ENCODE measurements at regions not wholly inside any gene's neighbourhood (a gene's known extent, or its start where the extent isn't known, plus 50 kb on each side); places are given as distances from the start of the nearest gene placed in this dataset.

DNA sequence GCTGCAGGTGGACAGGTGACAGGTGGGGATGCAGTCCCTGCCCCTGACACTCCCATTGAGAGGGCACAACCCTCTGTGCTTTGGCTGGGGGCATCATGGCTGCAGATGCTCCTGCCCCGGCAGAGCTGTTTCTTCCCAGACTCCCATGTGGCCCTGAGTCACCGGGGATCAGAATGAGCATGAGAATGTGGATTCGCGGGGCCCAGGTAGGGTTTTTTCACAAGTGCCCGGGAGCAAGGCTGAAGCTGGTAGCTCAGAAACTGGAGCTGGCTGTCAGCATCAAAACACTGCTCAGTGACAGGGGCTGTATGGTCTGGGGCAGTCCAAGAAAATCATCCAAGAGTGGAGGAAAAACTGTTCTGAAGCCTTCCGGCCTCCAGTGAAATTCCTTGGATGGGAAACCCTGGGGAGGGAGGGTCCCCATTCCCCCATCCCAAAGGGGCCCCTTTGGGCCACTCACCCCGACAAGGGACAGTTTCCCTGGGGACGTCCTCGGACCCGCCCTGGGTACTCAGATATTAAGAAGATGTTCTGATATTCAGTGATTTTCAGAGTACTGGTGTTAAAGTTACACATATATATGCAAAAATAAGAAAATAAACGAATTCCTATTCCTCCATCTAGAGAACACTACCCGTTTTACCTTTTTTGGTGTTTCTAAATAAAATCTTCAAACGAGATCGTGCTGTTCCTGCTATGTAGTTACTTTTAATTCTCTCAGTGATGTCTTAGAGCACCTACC, 120.1 kb upstream of the LPCAT1 start:
- Histone ChIP-seq H4K20me1 (ENCODE audit: insufficient read depth) (no peaks in the 10 kb centered on the region), H3K9me2 (ENCODE audit: insufficient read depth) (no peaks in the 10 kb centered on the region), H3K4me1 (ENCODE audit: insufficient read depth) (peaks cover 6% of the 10 kb centered on the region; the same call in 1 of the 2 replicates), H2AFZ (no peak overlapping the region), H3F3A (ENCODE audit: insufficient read depth) (peaks cover 12% of the 10 kb centered on the region), H3K4me2 (ENCODE audit: unreplicated experiment) (no peak overlapping the region), H3K9ac (no peak overlapping the region), H3K79me2 (ENCODE audit: insufficient read depth) (no peaks in the 10 kb centered on the region), H3K27ac (no peak overlapping the region), H3K9me3 (ENCODE audit: low read depth) (no peaks in the 10 kb centered on the region), H3K36me3 (ENCODE audit: low read depth) (no peaks in the 10 kb centered on the region), H3K4me3 (no peak overlapping the region), H3K27me3 (replicated peaks; ENCODE audit: insufficient read depth) (peaks cover 11% of the 10 kb centered on the region)
- peak; percentile 37 for DNase-seq
- no peak for TF ChIP-seq EZH2 (IDR thresholded peaks at IDR 0.05; ENCODE audit: insufficient read depth, poor library complexity, severe bottlenecking)
- TF ChIP-seq EZH2phosphoT487 (IDR thresholded peaks at IDR 0.05; ENCODE audit: insufficient read depth, low read depth): peak; percentile 64; the same call in 1 of the 2 replicates
- in situ Hi-C loops (cut with MboI): loop anchor here (10.0 to 25.0 kb wide), 2 partner anchors 469 to 707 kb away; no protein-coding TSS in a partner anchor
- 24 to 25% methylated on average over 14 of the region's 14 CpGs for WGBS, 2 experiments (ENCODE audit: low coverage in 1 of 2, low lambda C conversion rate in 2 of 2, missing lambda C conversion rate in 2 of 2)

DNA sequence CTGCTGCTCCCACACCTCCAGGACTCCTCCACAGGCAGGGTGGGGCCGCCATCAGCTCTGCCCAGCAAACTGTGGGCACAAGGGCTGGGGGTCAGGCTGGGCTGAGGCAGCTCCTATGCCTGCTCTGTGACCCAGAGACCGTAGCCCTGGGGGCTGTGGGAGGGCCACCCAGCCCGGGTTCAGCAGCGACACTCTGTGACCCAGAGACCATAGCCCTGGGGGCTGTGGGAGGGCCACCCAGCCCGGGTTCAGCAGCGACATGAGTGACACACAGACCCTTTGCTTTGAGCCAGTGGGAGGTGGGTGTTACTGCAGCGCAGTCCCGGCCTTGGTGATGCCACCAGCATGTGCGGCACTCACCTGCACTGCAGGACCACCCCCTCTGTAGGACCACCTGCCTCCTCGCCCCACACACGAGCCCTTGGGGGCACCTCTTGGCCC, 118.9 kb upstream of the LPCAT1 start:
- WGBS, 2 experiments (ENCODE audit: low coverage in 1 of 2, low lambda C conversion rate in 2 of 2, missing lambda C conversion rate in 2 of 2): 62 to 64% methylated on average over 9 to 11 of the region's 11 CpGs
- H3K9ac ChIP-seq: no peak overlapping the region
- TF ChIP-seq EZH2 (IDR thresholded peaks at IDR 0.05; ENCODE audit: insufficient read depth, poor library complexity, severe bottlenecking) (no peak), EZH2phosphoT487 (IDR thresholded peaks at IDR 0.05; ENCODE audit: insufficient read depth, low read depth) (no peak)
- no peak overlapping the region for H2AFZ ChIP-seq
- no peaks in the 10 kb centered on the region for H3K9me3 ChIP-seq (ENCODE audit: low read depth)
- no peaks in the 10 kb centered on the region for H3K36me3 ChIP-seq (ENCODE audit: low read depth)
- H3K79me2 ChIP-seq (ENCODE audit: insufficient read depth): no peaks in the 10 kb centered on the region
- no peak for DNase-seq
- no peaks in the 10 kb centered on the region for H4K20me1 ChIP-seq (ENCODE audit: insufficient read depth)
- in situ Hi-C loops (cut with MboI): loop anchor here (10.0 to 25.0 kb wide), 2 partner anchors 468 to 705 kb away; no protein-coding TSS in a partner anchor
- peaks cover 11% of the 10 kb centered on the region for H3K27me3 ChIP-seq (replicated peaks; ENCODE audit: insufficient read depth)
- no peak overlapping the region for H3K4me3 ChIP-seq
- H3F3A ChIP-seq (ENCODE audit: insufficient read depth): peaks cover 5% of the 10 kb centered on the region; the same call in 1 of the 2 replicates
- H3K9me2 ChIP-seq (ENCODE audit: insufficient read depth): no peaks in the 10 kb centered on the region
- peaks cover 3% of the 10 kb centered on the region; the same call in 1 of the 2 replicates for H3K4me1 ChIP-seq (ENCODE audit: insufficient read depth)
- H3K27ac ChIP-seq: no peak overlapping the region
- H3K4me2 ChIP-seq (ENCODE audit: unreplicated experiment): no peak overlapping the region

DNA sequence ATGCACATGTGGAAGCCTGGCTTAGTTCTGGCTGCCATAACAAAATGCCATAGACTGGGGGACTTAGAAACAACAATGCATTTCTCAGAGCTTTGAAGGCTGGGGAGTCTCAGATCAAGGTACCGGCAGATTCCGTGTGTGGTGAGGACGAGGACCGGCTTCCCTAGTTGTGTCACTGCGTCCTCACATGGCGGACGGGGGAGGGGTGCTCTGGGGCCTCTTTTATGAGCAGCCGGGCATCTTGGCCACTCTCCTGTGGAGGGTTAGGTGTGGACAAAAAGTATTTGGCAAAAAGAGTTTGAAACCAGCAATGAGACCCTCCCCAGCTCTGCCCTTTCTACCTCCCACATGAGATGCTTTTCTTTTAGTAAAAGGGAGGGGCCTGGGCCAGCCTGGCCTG, 118.5 kb upstream of the LPCAT1 start:
- DNase-seq: no peak
- H3K9me2 ChIP-seq (ENCODE audit: insufficient read depth): no peaks in the 10 kb centered on the region
- peaks cover 11% of the 10 kb centered on the region for H3K27me3 ChIP-seq (replicated peaks; ENCODE audit: insufficient read depth)
- no peaks in the 10 kb centered on the region for H3K9me3 ChIP-seq (ENCODE audit: low read depth)
- WGBS, 2 experiments (ENCODE audit: low coverage in 1 of 2, low lambda C conversion rate in 2 of 2, missing lambda C conversion rate in 2 of 2): 48 to 57% methylated on average over 8 of the region's 8 CpGs
- no peaks in the 10 kb centered on the region for H3K79me2 ChIP-seq (ENCODE audit: insufficient read depth)
- H3K4me2 ChIP-seq (ENCODE audit: unreplicated experiment): no peak overlapping the region
- no peak overlapping the region for H3K9ac ChIP-seq
- peaks cover 3% of the 10 kb centered on the region; the same call in 1 of the 2 replicates for H3K4me1 ChIP-seq (ENCODE audit: insufficient read depth)
- TF ChIP-seq EZH2phosphoT487 (IDR thresholded peaks at IDR 0.05; ENCODE audit: insufficient read depth, low read depth) (no peak), EZH2 (IDR thresholded peaks at IDR 0.05; ENCODE audit: insufficient read depth, poor library complexity, severe bottlenecking) (no peak)
- H3K36me3 ChIP-seq (ENCODE audit: low read depth): no peaks in the 10 kb centered on the region
- H3K27ac ChIP-seq: no peak overlapping the region
- H3K4me3 ChIP-seq: no peak overlapping the region
- H2AFZ ChIP-seq: no peak overlapping the region
- H3F3A ChIP-seq (ENCODE audit: insufficient read depth): peaks cover 5% of the 10 kb centered on the region; the same call in 1 of the 2 replicates
- in situ Hi-C loops (cut with MboI): loop anchor here (10.0 to 25.0 kb wide), 2 partner anchors 467 to 705 kb away; no protein-coding TSS in a partner anchor
- no peaks in the 10 kb centered on the region for H4K20me1 ChIP-seq (ENCODE audit: insufficient read depth)

DNA sequence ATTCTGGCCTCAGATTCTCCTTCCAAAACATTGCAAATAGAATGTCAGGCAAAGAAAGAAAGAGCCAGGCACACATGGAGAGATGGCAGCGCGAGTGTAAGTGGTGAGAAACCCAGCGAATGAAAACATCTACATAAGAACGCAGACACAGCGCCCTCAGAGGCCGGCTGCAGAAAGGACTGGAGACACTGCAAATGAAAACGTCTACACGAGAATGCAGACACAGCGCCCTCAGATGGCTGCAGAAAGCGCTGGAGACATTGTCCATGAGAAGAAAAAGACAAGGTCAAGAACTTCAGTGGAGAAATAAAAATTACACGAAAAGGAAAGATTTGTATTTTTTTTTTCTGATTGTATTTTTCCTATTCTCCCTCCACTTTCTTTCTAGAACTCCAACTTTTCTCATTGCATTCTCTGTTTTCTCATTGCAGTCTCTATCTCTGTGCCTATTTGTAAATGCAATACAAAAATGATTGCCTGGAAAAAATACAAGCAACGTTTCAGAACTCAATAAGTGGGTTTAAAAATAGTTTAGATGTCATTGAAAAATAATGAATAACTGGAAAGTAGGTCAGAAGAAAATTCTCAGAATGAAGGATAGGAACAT, 117.9 kb upstream of the LPCAT1 start:
- H4K20me1 ChIP-seq (ENCODE audit: insufficient read depth): no peaks in the 10 kb centered on the region
- WGBS, 2 experiments (ENCODE audit: low coverage in 1 of 2, low lambda C conversion rate in 2 of 2, missing lambda C conversion rate in 2 of 2): 1 to 4% methylated on average over 12 of the region's 12 CpGs
- H3K4me3 ChIP-seq: peak overlapping the region; percentile 30
- H3K4me2 ChIP-seq (ENCODE audit: unreplicated experiment): peak overlapping the region; percentile 60
- H3F3A ChIP-seq (ENCODE audit: insufficient read depth): peaks cover 5% of the 10 kb centered on the region; the same call in 1 of the 2 replicates
- in situ Hi-C loops (cut with MboI): loop anchor here (10.0 to 25.0 kb wide), 2 partner anchors 467 to 704 kb away; no protein-coding TSS in a partner anchor
- DNase-seq: peak; percentile 96
- H3K27ac ChIP-seq: no peak overlapping the region
- TF ChIP-seq EZH2 (IDR thresholded peaks at IDR 0.05; ENCODE audit: insufficient read depth, poor library complexity, severe bottlenecking): no peak
- no peaks in the 10 kb centered on the region for H3K9me2 ChIP-seq (ENCODE audit: insufficient read depth)
- H3K4me1 ChIP-seq (ENCODE audit: insufficient read depth): peaks cover 3% of the 10 kb centered on the region; the same call in 1 of the 2 replicates
- H2AFZ ChIP-seq: peak overlapping the region; percentile 36; the same call in 1 of the 2 replicates
- H3K9ac ChIP-seq: no peak overlapping the region
- H3K79me2 ChIP-seq (ENCODE audit: insufficient read depth): no peaks in the 10 kb centered on the region
- H3K27me3 ChIP-seq (replicated peaks; ENCODE audit: insufficient read depth): peaks cover 11% of the 10 kb centered on the region
- no peaks in the 10 kb centered on the region for H3K36me3 ChIP-seq (ENCODE audit: low read depth)
- no peaks in the 10 kb centered on the region for H3K9me3 ChIP-seq (ENCODE audit: low read depth)

Measured in GM23248 (cell line).